H1 (cell line): ENCODE measurements at regions not wholly inside any gene's neighbourhood (a gene's known extent, or its start where the extent isn't known, plus 50 kb on each side); places are given as distances from the start of the nearest gene placed in this dataset.

Experiments used
- CTCF ChIA-PET: fragments of 300-600 bp; sonication (Branson Sonifier 250); formaldehyde crosslinking; loops from one replicate; lab custom pipeline; 2021; ENCODE audit not compliant: partially characterized antibody; lab: Charles Lee
- POLR2A ChIA-PET: fragments of 300-600 bp; sonication (Branson Sonifier 250); formaldehyde crosslinking; loops from one replicate; lab custom pipeline; 2021; ENCODE audit warnings: inconsistent platforms; ENCODE audit not compliant: partially characterized antibody; lab: Charles Lee
- DNase-seq, 2 experiments: peaks; one replicate each; pipeline versions ENCODE4 v3.0.0 to v3.0.0-alpha.2; 2010 to 2022; ENCODE audit warnings: low spot score in 2 of 2, low read depth in 1 of 2, mixed read lengths in 1 of 2
- FAIRE-seq: peaks from 2 replicates; lab custom pipeline; 2011; peaks lifted over from hg19 to GRCh38; lab: Jason Lieb, UNC
- H2AFZ ChIP-seq: 2 replicates; pipeline ENCODE4 v1.8.1; 2012; ENCODE audit warnings: low read length, inconsistent platforms
- H2AK5ac ChIP-seq: 2 replicates; pipeline ENCODE4 v1.6.1; 2013; ENCODE audit warnings: low read depth, low read length
- H2BK120ac ChIP-seq: replicated peaks from 2 replicates; pipeline ENCODE3; 2013; ENCODE audit warnings: low read depth, low read length, inconsistent platforms
- H2BK12ac ChIP-seq: 2 replicates; pipeline ENCODE4 v1.6.1; 2013; ENCODE audit warnings: low read depth, low read length
- H2BK15ac ChIP-seq: 2 replicates; pipeline ENCODE4 v1.6.1; 2013; ENCODE audit warnings: low read length
- H2BK20ac ChIP-seq: 2 replicates; pipeline ENCODE4 v1.6.1; 2013; ENCODE audit warnings: low read length
- H2BK5ac ChIP-seq: 2 replicates; pipeline ENCODE4 v1.6.1; 2013; ENCODE audit warnings: low read depth, low read length
- H3K14ac ChIP-seq: 2 replicates; pipeline ENCODE4 v1.6.1; 2013; ENCODE audit warnings: inconsistent platforms; ENCODE audit not compliant: insufficient read length
- H3K18ac ChIP-seq: 2 replicates; pipeline ENCODE4 v1.6.1; 2013; ENCODE audit warnings: low read length; ENCODE audit errors: extremely low read depth
- H3K23ac ChIP-seq: 2 replicates; pipeline ENCODE4 v1.6.1; 2013; ENCODE audit warnings: inconsistent platforms; ENCODE audit not compliant: insufficient read length
- H3K23me2 ChIP-seq: 2 replicates; pipeline ENCODE4 v1.6.1; 2013; ENCODE audit warnings: low read depth, low read length
- H3K27ac ChIP-seq: 2 replicates; pipeline ENCODE4 v1.6.1; 2011; ENCODE audit warnings: low read depth, low read length, inconsistent platforms
- H3K27me3 ChIP-seq, 4 experiments: replicated peaks in 1 of 4; 1 replicate in 1 of 4; 2 replicates in 3 of 4; pipeline versions ENCODE4 v1.6.1 to v1.8.1; 2011 to 2013; ENCODE audit warnings: low read length in 3 of 4, mild to moderate bottlenecking in 3 of 4, inconsistent platforms in 2 of 4, mixed read lengths in 2 of 4, moderate library complexity in 1 of 4; ENCODE audit not compliant: control insufficient read depth in 3 of 4, insufficient read depth in 3 of 4; ENCODE audit errors: extremely low read depth in 1 of 4
- H3K36me3 ChIP-seq, 4 experiments: 2 replicates each; pipeline versions ENCODE4 v1.6.1 to v1.8.1; 2011 to 2013; ENCODE audit warnings: mild to moderate bottlenecking in 4 of 4, low read length in 3 of 4, moderate library complexity in 2 of 4, control low read depth in 1 of 4, inconsistent platforms in 1 of 4; ENCODE audit not compliant: insufficient read depth in 4 of 4, control insufficient read depth in 2 of 4
- H3K4ac ChIP-seq: replicated peaks from 2 replicates; pipeline ENCODE3; 2013; ENCODE audit warnings: low read length, low read depth, mixed read lengths, inconsistent platforms; ENCODE audit not compliant: insufficient read length
- H3K4me1 ChIP-seq, 4 experiments: replicated peaks in 1 of 4; 1 replicate in 1 of 4; 2 replicates in 3 of 4; pipeline versions ENCODE4 v1.6.1 to v1.8.1; 2011 to 2013; ENCODE audit warnings: low read length in 3 of 4, inconsistent platforms in 2 of 4, mixed read lengths in 1 of 4; ENCODE audit not compliant: insufficient read depth in 4 of 4, control insufficient read depth in 3 of 4
- H3K4me2 ChIP-seq, 2 experiments: 2 replicates each; pipeline versions ENCODE4 v1.6.1 to v1.8.1; 2011 to 2013; ENCODE audit warnings: low read depth in 2 of 2, low read length in 2 of 2, control low read depth in 1 of 2, inconsistent platforms in 1 of 2, mild to moderate bottlenecking in 1 of 2; ENCODE audit not compliant: insufficient read depth in 1 of 2
- H3K4me3 ChIP-seq, 4 experiments: fragments of 200-600, 300-600 bp in 1 of 4; sonication (generic), shearing (Covaris generic), sonication (Bioruptor Twin) in 1 of 4; 2 replicates each; pipeline versions ENCODE4 v1.5.1 to v1.8.1; 2011 to 2016; ENCODE audit warnings: low read length in 4 of 4, low read depth in 3 of 4, control low read depth in 2 of 4, inconsistent platforms in 2 of 4, mild to moderate bottlenecking in 2 of 4, mixed read lengths in 1 of 4, moderate library complexity in 1 of 4; ENCODE audit not compliant: insufficient read depth in 2 of 4; ENCODE audit errors: extremely low read depth in 1 of 4
- H3K56ac ChIP-seq: replicated peaks from 2 replicates; pipeline ENCODE3; 2013; ENCODE audit warnings: low read depth, mild to moderate bottlenecking, mixed read lengths, low read length, inconsistent platforms; ENCODE audit not compliant: insufficient read length
- H3K79me1 ChIP-seq: 2 replicates; pipeline ENCODE4 v1.6.1; 2013; ENCODE audit warnings: low read depth, low read length, control low read depth
- H3K79me2 ChIP-seq, 2 experiments: 2 replicates each; pipeline versions ENCODE4 v1.6.1 to v1.8.1; 2012 to 2013; ENCODE audit warnings: low read length in 2 of 2, mild to moderate bottlenecking in 2 of 2, inconsistent platforms in 1 of 2; ENCODE audit not compliant: insufficient read depth in 2 of 2, control insufficient read depth in 1 of 2
- H3K9ac ChIP-seq, 4 experiments: replicated peaks in 1 of 4; 1 replicate in 1 of 4; 2 replicates in 3 of 4; pipeline versions ENCODE4 v1.6.1 to v1.8.1; 2011 to 2013; ENCODE audit warnings: low read depth in 3 of 4, low read length in 3 of 4, control low read depth in 2 of 4, mild to moderate bottlenecking in 2 of 4, moderate library complexity in 2 of 4, inconsistent platforms in 1 of 4; ENCODE audit errors: extremely low read depth in 1 of 4
- H3K9me3 ChIP-seq, 2 experiments: 2 replicates each; pipeline versions ENCODE4 v1.6.1 to v1.8.1; 2012 to 2013; ENCODE audit warnings: mild to moderate bottlenecking in 2 of 2, moderate library complexity in 2 of 2, control low read depth in 1 of 2, inconsistent platforms in 1 of 2, low read depth in 1 of 2, low read length in 1 of 2, mixed read lengths in 1 of 2; ENCODE audit not compliant: insufficient read depth in 2 of 2
- H4K20me1 ChIP-seq, 2 experiments: replicated peaks in 1 of 2; 2 replicates each; pipeline versions ENCODE3 to v1.8.1; 2011 to 2013; ENCODE audit warnings: inconsistent platforms in 2 of 2, low read length in 2 of 2, mild to moderate bottlenecking in 1 of 2; ENCODE audit not compliant: insufficient read depth in 2 of 2, control insufficient read depth in 1 of 2
- H4K5ac ChIP-seq: 2 replicates; pipeline ENCODE4 v1.6.1; 2013; ENCODE audit warnings: low read length, low read depth, mixed read lengths, inconsistent platforms; ENCODE audit not compliant: insufficient read length
- H4K8ac ChIP-seq: 2 replicates; pipeline ENCODE4 v1.8.0; 2013; ENCODE audit warnings: mild to moderate bottlenecking, moderate library complexity, low read length, inconsistent platforms; ENCODE audit not compliant: insufficient read depth; ENCODE audit errors: extremely low read depth
- H4K91ac ChIP-seq: replicated peaks from 2 replicates; pipeline ENCODE3; 2013; ENCODE audit warnings: low read length, mixed read lengths, inconsistent platforms; ENCODE audit not compliant: insufficient read length
- CHD2 ChIP-seq: IDR thresholded peaks from 2 replicates; pipeline ENCODE4 v1.6.1; 2012; ENCODE audit warnings: low read length, improper control_type of control experiment
- CREB1 ChIP-seq: IDR thresholded peaks from 2 replicates; pipeline ENCODE4 v1.6.1; 2012; ENCODE audit warnings: inconsistent platforms
- EGR1 ChIP-seq: IDR thresholded peaks from 2 replicates; pipeline ENCODE4 v1.6.1; 2011; ENCODE audit warnings: low read depth, low read length, borderline replicate concordance
- GABPA ChIP-seq: IDR thresholded peaks from 2 replicates; pipeline ENCODE4 v1.6.1; 2011; ENCODE audit warnings: mild to moderate bottlenecking, low read length, moderate library complexity, borderline replicate concordance; ENCODE audit not compliant: insufficient read depth
- KDM5A ChIP-seq: fragments of 200-600 bp; IDR thresholded peaks from 2 replicates; pipeline ENCODE4 v1.7.1; 2012; ENCODE audit warnings: mild to moderate bottlenecking, low read length, inconsistent platforms, mixed read lengths
- SIN3A ChIP-seq, 2 experiments: IDR thresholded peaks in 1 of 2; conservative IDR thresholded peaks in 1 of 2; 2 replicates each; pipeline ENCODE4 v1.6.1; 2011 to 2012; ENCODE audit warnings: low read length in 2 of 2, improper control_type of control experiment in 1 of 2, low read depth in 1 of 2, mild to moderate bottlenecking in 1 of 2
- SP4 ChIP-seq: IDR thresholded peaks from 2 replicates; pipeline ENCODE4 v1.6.1; 2012; ENCODE audit warnings: low read length, inconsistent platforms
- TAF1 ChIP-seq: IDR thresholded peaks from 2 replicates; pipeline ENCODE4 v1.6.1; 2011; ENCODE audit warnings: mild to moderate bottlenecking, low read depth, low read length
- TF ChIP-seq, protein P1 (sequence below): IDR thresholded peaks from 2 replicates; pipeline ENCODE4 v1.6.1; 2011; ENCODE audit warnings: low read length, improper control_type of control experiment

DNA sequence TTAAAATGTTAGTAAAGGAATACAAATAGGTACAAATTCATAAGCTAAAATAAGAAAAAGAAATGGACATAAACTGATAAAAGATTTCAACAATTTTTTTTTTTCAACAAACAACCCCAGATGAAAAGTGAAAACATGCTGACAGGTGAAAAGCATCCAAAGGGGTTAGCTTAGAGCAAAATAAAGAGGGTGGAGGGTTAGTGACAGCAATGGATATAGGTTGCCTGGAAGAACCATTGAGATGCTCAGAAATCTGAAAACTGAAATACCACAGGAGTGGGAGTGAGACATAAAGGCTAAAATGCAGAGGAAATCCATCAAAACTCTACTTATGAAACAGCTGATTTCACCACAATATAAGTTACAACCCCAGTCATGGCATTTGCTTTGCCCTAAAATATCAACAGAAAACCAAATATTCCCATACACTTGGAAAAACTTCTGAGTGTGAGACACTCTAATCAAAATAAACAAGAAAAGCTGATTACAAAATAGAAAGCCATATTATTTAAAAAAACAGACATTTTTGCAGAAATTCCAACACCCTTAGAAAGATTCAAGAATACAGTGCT is 136.3 kb upstream of the PLEKHG7 start:
- Histone ChIP-seq H2AK5ac (no peak overlapping the region), H4K5ac (no peak overlapping the region), H3K4me3 (no peak overlapping the region), H4K20me1 (no peaks in the 10 kb centered on the region), H3K4me2 (no peak overlapping the region), H3K36me3 (no peaks in the 10 kb centered on the region), H2BK120ac (no peak overlapping the region), H3K18ac (no peak overlapping the region), H3K9me3 (no peaks in the 10 kb centered on the region), H3K23ac (no peak overlapping the region), H3K4me1 (peaks cover 0 to 4% (median 0%) of the 10 kb centered on the region in 4 experiments; a peak in 1 of 7 replicates), H4K91ac (no peak overlapping the region), H3K9ac (no peak overlapping the region), H3K4ac (no peak overlapping the region), H3K27me3 (no peaks in the 10 kb centered on the region), H3K79me1 (no peaks in the 10 kb centered on the region), H3K56ac (no peak overlapping the region), H3K79me2 (no peaks in the 10 kb centered on the region), H4K8ac (no peak overlapping the region), H2BK15ac (no peak overlapping the region), H2AFZ (no peak overlapping the region), H3K23me2 (no peaks in the 10 kb centered on the region), H3K27ac (no peak overlapping the region), H2BK12ac (no peak overlapping the region), H2BK20ac (no peak overlapping the region), H3K14ac (no peak overlapping the region), H2BK5ac (no peak overlapping the region)
- FAIRE-seq (no peak), DNase-seq (no peak)
- CTCF ChIA-PET = interaction anchor here (0.5 to 1.5 kb wide), 5 partner anchors 9 to 1184 kb away, joined by 3 to 4 read pairs (median 3); no protein-coding TSS in a partner anchor
- POLR2A ChIA-PET = no interaction called here
- TF ChIP-seq SIN3A (conservative IDR thresholded peaks at IDR 0.05 in 1 of 2, IDR thresholded peaks at IDR 0.05 in 1 of 2; ENCODE audit: low read depth in 1 of 2, low read length in 2 of 2) = no peak
- TF ChIP-seq EGR1 = no peak
- TF ChIP-seq KDM5A = no peak
- no peak for TF ChIP-seq GABPA
- TF ChIP-seq CREB1 = no peak
- TF ChIP-seq, protein P1, sequence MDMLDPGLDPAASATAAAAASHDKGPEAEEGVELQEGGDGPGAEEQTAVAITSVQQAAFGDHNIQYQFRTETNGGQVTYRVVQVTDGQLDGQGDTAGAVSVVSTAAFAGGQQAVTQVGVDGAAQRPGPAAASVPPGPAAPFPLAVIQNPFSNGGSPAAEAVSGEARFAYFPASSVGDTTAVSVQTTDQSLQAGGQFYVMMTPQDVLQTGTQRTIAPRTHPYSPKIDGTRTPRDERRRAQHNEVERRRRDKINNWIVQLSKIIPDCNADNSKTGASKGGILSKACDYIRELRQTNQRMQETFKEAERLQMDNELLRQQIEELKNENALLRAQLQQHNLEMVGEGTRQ = no peak
- no peak for TF ChIP-seq TAF1
- no peak for TF ChIP-seq CHD2
- no peak for TF ChIP-seq SP4
